HEK293T (cell line): ENCODE measurements at regions not wholly inside any gene's neighbourhood (a gene's known extent, or its start where the extent isn't known, plus 50 kb on each side); places are given as distances from the start of the nearest gene placed in this dataset.

Experiments used
- ARNT ChIP-seq: fragments of 450-650 bp; IDR thresholded peaks from 2 replicates; pipeline ENCODE4 v1.6.1; 2017; ENCODE audit warnings: mild to moderate bottlenecking
- CTBP1 ChIP-seq: fragments of 450-650 bp; IDR thresholded peaks from 2 replicates; pipeline ENCODE4 v1.6.1; 2016; ENCODE audit warnings: borderline replicate concordance
- FOXM1 ChIP-seq: fragments of 450-650 bp; IDR thresholded peaks from 2 replicates; pipeline ENCODE4 v1.6.1; 2017; ENCODE audit warnings: mild to moderate bottlenecking, borderline replicate concordance
- L3MBTL2 ChIP-seq: fragments of 450-650 bp; conservative IDR thresholded peaks from 2 replicates; pipeline ENCODE4 v1.6.1; 2016; ENCODE audit warnings: mild to moderate bottlenecking
- LEF1 ChIP-seq: fragments of 450-650 bp; IDR thresholded peaks from 2 replicates; pipeline ENCODE4 v1.6.1; 2017; ENCODE audit warnings: mild to moderate bottlenecking, borderline replicate concordance
- SP1 ChIP-seq: fragments of 450-650 bp; IDR thresholded peaks from 2 replicates; pipeline ENCODE4 v1.6.1; 2017
- TARDBP ChIP-seq: fragments of 450-650 bp; IDR thresholded peaks from 2 replicates; pipeline ENCODE4 v1.6.1; 2016
- ZNF384 ChIP-seq: fragments of 450-650 bp; IDR thresholded peaks from 2 replicates; pipeline ENCODE4 v1.6.1; 2016

DNA sequence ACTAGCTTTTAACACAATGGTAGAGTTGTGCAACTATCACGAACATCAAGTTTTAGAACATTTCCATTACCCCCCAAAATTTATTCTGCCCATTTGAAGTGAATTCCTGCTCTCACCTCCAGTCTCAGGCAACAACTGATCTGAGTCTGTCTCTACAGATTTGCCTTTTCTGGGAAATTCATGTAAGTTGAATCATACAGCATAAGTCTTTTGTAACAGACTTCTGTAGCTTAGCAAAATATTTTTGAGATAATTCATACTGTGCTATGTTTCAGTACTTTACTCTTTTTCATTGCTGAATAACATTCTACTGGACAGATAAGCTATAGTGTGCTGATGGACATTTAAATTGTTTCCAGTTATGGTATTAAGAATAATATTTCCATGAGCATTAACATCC, 447.3 kb upstream of the GJE1 start:
- TF ChIP-seq SP1: no peak
- no peak for TF ChIP-seq TARDBP
- no peak for TF ChIP-seq LEF1
- TF ChIP-seq FOXM1: no peak
- no peak for TF ChIP-seq ARNT
- TF ChIP-seq ZNF384: no peak
- TF ChIP-seq L3MBTL2: no peak
- no peak for TF ChIP-seq CTBP1
